Embryonic facial prominence (tissue), 1 donor: ENCODE measurements at regions not wholly inside any gene's neighbourhood (a gene's known extent, or its start where the extent isn't known, plus 50 kb on each side); places are given as distances from the start of the nearest gene placed in this dataset.
"Not testable (repeated sequence)": the region's sequence is repeated elsewhere in the genome, so short reads cannot be mapped to it uniquely, and the experiment has no call there.

Experiments used
- DNase-seq: peaks from one replicate; pipeline ENCODE4 v3.0.0-alpha.2; 2016; ENCODE audit errors: extremely low spot score

GRCh38 chr2:64251497-64252250 is 107.5 kb upstream of the PELI1 start:
- DNase-seq, result no peak

DNA sequence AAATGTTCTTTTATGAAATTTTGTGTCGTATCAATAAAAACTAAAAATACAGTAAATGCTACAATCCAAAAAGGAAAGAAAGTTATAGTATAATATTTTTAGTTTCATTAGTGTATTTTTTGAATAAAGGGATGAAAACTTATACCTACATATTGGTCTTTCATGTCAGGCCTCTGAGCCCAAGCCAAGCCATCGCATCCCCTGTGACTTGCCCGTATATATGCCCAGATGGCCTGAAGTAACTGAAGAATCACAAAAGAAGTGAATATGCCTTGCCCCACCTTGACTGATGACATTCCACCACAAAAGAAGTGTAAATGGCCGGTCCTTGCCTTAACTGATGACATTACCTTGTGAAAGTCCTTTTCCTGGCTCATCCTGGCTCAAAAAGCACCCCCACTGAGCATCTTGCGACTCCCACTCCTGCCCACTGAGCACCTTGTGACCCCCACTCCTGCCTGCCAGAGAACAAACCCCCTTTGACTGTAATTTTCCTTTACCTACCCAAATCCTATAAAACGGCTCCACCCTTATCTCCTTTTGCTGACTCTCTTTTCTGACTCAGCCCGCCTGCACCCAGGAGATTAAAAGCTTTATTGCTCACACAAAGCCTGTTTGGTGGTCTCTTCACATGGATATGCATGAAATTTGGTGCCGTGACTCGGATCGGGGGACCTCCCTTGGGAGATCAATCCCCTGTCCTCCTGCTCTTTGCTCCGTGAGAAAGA is 108.2 kb upstream of the PELI1 start:
- not testable (repeated sequence) for DNase-seq

- not testable (repeated sequence) for DNase-seq
These were observed 109.2 kb upstream of the PELI1 start for GRCh38 chr2:64253421-64253820.

GRCh38 chr2:64258566-64258965 is 114.3 kb upstream of the PELI1 start:
- DNase-seq, result no peak

GRCh38 chr2:64259312-64259711 is 115.1 kb upstream of the PELI1 start:
- DNase-seq, result no peak

DNA sequence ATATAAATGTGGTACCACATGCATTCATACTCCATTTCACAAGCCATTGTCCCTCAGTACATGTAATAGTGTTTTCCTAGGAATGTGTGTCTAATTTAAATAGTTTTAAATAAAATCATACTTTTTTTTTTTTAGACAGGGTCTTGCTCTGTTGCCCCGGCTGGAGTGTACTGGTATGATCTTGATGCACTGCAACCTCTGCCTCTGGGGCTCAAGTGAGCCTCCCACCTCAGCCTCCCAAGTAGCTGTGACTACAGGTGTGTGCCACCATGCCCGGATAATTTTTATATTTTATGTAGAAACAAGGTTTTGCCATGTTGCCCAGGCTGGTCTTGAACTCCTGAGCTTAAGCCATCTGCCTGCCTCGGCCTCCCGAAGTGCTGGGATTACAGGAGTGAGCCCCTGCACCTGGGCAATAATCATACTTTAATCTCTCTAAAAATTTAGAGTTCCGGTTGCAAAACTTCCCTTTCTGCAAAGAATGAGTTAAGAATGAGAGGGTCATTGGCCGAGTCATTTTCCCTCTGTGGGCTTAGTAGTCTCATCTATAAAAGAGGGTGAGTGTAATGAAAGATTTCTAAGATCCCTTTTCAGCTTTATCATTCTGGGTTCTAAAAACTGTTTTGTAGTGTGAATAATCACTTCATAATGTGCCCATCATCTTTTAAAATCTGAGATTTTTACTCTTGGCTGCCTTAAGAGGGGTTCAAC is 116.0 kb upstream of the PELI1 start:
- no peak for DNase-seq

- no peak for DNase-seq
These were observed 116.6 kb upstream of the PELI1 start for GRCh38 chr2:64260817-64261216.

GRCh38 chr2:64262071-64262470 is 117.9 kb upstream of the PELI1 start:
- DNase-seq, result no peak

DNA sequence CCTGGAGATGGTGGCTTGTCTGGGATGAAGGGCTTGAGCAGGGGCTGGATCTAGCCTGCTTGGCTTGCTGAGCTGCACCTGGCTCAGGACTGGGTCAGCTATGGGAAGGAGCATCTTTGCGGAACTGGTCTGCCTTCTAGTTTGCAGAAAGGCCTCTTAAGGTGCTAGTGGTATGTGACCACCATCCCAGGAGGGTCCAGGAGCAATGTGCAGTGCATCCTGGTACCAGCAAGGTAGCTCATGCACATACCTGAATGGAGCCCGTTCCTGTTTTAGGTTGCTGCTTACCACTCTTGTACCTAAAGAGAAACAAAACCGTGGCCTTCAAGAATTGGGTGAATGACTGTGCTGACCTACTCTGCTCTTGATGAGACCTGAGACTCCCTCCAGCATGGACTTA is 118.6 kb upstream of the PELI1 start:
- DNase-seq, result no peak

DNA sequence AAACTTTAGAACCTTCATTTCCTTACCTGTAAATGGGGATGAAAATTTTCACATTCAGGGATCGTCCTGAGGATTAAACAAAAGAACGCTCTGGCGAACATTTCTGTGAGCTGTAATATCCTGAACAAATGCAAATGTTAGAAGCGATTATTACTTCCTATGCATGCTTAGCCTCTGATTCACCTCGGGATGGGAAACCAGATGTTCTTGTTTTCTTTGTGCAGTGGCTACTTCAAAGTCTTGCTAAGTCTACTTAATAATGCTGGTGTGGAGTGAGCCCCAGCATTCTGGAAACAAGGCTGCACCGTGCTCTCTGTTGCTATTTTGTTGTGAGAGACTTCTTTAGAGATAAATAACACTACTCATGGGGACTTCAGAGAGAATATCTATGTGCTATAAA is 119.1 kb upstream of the PELI1 start:
- peak; percentile 55 for DNase-seq

GRCh38 chr2:64267699-64268098 is 123.5 kb upstream of the PELI1 start:
- no peak for DNase-seq

DNA sequence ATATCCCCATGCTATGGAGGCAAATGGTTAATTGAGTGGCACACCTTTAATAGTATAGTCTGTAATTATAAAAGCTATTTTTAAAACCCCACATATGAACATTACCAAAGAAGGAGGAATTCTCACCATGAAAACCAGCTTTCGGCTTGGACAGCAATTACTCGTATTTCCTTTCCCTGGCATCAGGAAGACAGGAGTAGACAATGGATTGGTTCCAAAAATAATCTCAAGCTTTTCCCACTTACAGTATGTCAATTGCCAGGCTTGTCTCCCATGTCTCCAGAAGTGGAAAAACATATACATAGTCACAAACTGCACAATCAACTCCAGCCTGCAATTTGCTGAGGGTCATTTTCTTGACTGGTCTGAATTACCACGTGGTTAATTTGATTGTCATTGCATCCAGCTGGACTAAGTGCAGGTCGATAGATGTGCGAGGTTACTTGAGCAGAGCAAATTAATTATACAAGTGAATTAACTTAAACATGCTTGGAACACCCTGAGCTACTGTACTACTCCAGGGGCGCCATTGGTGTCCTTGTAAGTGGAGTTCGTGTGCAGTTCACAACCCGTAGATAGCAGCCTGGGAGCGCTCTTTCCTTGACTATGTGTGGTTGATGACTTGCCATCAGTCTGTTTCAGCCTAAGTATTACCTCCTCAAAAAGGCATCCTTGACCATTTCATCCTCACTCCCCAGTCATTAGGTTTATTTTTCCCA is 124.3 kb upstream of the PELI1 start:
- DNase-seq, result no peak

GRCh38 chr2:64273524-64274398 is 129.5 kb upstream of the PELI1 start:
- DNase-seq, result no peak

DNA sequence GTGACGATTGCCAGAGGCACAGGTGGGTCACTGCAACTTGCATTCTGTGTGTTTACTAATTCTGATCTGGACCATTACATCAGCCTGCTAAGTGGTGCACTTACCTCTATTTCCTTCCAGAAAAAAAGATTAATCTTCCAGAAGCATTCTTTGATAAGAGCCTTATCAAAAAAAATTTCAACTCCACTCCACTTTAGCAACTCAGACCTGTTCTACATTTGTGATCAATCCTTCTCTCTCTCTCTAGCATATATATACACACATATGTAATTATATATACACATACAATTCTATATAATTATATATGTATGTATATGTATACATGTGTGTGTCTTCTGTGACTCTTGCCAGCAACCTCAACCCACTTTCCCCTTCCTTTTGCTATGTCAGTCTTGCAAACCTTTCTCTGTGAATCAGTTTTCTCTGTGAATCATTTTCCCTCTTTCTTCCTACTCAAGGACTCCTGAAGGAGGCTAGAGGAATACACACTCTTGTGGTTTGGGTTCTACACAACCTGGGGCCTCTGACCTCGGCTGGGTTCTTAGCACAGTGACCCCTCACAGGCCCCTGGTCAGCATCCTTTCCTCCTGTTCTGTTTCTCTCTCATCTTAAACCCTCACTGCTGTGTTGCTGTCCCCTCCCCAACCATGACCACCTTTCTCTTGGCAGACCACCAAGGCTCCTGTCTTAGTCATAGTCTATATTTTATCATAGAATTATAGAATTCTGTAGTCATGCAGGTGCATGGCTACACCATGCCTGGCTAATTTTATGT is 130.4 kb upstream of the PELI1 start:
- DNase-seq, result no peak

DNA sequence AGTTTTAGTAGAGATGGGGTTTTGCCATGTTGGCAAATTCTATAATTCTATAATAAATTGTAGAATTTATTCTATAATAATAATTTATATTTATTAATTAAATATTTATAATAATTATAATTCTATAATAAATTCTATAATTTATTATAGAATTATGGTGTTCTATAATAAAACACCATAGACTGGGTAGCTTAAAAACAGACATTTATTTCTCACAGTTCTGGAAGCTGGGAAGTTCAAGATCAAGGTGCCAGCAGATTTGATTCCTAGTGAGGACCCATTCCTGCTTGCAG is 130.9 kb upstream of the PELI1 start:
- DNase-seq, result no peak

- no peak for DNase-seq
These were observed 132.3 kb upstream of the PELI1 start for GRCh38 chr2:64276417-64277095.

DNA sequence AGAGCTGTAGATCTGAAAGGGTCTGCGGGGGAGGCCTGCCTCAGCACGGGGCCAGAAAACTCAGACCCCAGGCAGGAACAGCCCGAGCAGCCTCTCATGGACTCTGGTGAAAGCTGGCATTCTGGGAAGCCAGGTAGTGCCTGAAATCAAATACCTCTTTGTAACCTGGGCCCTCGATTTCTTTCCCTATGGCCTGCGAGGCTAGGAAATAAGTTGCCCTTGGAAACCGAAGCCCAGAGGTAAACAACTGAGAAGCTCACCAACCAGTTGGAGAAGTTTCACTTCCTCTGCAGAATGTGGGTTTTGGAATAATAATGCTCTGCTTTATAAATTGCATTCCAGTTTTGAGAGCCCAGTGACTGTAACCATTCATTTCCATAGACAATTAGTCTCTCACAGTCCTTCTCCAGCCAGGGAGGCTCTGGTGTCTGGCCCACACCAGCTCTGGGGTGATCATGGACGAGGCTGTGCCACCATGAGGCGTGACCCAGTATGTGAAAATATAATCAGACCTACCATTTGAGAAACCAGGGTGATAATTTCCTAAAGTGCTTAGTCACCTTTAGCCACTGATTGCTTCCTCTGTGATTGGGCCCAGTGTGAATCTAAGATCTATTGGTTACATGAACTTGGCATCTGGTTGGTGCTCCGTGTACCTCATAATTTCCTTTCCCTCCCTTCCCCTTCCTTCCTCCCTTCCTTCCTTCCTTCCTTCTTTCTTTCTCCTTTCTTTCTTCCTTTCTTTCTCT is 133.1 kb upstream of the PELI1 start:
- no peak for DNase-seq

GRCh38 chr2:64280812-64281211 is 136.6 kb upstream of the PELI1 start:
- DNase-seq, result not testable (repeated sequence)

DNA sequence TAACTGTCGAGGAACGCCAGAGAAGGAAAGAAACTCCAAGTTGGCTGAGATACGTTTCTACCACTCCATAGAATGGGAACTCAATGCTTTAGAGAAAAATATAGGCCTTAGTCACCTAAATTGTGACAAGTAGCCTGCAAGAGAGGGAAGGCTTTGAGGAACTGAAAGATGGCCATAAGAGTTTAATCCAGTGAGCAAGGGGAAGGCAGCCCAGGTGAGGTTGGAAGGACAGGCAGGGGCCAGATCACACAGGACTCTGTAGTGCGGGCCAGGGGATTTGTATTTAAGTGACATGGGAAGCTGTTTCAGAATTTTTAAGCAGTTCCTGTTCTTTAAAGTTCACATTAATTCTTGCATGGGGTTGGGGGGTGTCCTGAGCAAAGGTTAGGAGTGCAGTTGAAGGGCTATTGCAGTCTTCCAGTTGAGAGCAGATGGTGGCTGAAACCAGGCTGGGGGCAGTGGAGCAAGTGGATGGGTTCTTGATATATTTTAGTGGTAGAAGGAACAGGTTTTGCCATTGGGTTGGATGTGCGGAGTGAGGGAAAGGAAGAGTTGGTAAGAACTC is 138.9 kb upstream of the PELI1 start:
- DNase-seq, result no peak
